ENCODE measurements at regions not wholly inside any gene's neighbourhood (a gene's known extent, or its start where the extent isn't known, plus 50 kb on each side); places are given as distances from the start of the nearest gene placed in this dataset.

DNA sequence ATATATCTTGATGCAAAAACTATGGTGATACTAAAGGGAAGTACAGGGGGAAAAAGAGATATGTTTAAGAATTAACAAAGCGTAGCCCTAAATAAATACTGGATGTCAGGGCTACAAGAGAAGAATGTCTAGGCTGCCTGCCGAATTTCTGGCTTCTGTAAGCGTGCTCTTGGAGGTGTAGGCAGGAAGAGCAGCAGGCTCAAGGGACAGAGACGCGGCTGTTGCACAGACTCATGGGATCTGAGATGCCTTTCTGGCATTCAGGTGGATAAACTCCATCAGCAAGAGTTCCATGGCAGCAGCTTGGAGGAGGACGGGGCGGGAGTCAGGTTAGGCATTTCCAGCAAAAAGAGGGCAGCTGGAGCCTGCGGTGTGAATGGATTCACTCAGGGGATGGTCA is 123.2 kb upstream of the TWIST2 start:
- Histone ChIP-seq H3K4me1 (ENCODE audit: insufficient read depth) (peaks cover 33% of the 10 kb centered on the region), H3K27ac (no peak overlapping the region), H2AFZ (no peak overlapping the region), H3K79me2 (ENCODE audit: insufficient read depth) (no peaks in the 10 kb centered on the region), H3F3A (ENCODE audit: insufficient read depth) (peaks cover 36% of the 10 kb centered on the region), H3K36me3 (ENCODE audit: low read depth) (no peaks in the 10 kb centered on the region), H3K4me3 (no peak overlapping the region), H3K9me3 (ENCODE audit: low read depth) (no peaks in the 10 kb centered on the region), H4K20me1 (ENCODE audit: insufficient read depth) (no peaks in the 10 kb centered on the region), H3K9me2 (ENCODE audit: insufficient read depth) (no peaks in the 10 kb centered on the region), H3K4me2 (ENCODE audit: unreplicated experiment) (no peak overlapping the region), H3K9ac (no peak overlapping the region), H3K27me3 (replicated peaks; ENCODE audit: insufficient read depth) (no peaks in the 10 kb centered on the region)
- WGBS, 2 experiments (ENCODE audit: low coverage in 1 of 2, low lambda C conversion rate in 2 of 2, missing lambda C conversion rate in 2 of 2), result 76 to 77% methylated on average over 8 of the region's 8 CpGs
- TF ChIP-seq EZH2 (IDR thresholded peaks at IDR 0.05; ENCODE audit: insufficient read depth, poor library complexity, severe bottlenecking), result no peak
- no peak for TF ChIP-seq EZH2phosphoT487 (IDR thresholded peaks at IDR 0.05; ENCODE audit: insufficient read depth, low read depth)
- in situ Hi-C loops (cut with MboI), result loop anchor here (10.0 kb wide), 1 partner anchor 120 kb away; the partner anchor contains the start of gene TWIST2
- DNase-seq, result no peak

DNA sequence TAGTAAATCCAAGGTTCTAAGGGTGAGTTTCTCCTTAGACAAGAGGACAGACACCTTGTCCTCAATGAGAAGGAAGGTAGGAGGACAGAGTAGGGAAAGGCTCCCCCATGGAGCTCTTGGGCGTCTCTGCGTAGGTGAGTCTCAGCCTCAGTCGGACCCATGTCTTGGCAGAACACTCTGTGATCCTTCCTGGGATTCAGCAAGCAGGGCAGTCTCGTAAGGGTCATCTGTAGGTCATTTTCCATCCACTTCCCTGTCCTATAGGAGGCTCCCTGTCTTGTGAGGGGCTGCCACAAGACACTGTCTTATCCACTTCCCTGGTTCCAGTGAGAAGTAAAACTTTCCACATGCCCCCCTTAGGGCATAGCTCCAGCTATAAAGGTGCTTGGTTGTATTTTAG is 122.6 kb upstream of the TWIST2 start:
- DNase-seq, result no peak
- peaks cover 33% of the 10 kb centered on the region for H3K4me1 ChIP-seq (ENCODE audit: insufficient read depth)
- H3F3A ChIP-seq (ENCODE audit: insufficient read depth), result peaks cover 36% of the 10 kb centered on the region
- in situ Hi-C loops (cut with MboI), result loop anchor here (10.0 kb wide), 1 partner anchor 120 kb away; the partner anchor contains the start of gene TWIST2
- H3K27me3 ChIP-seq (replicated peaks; ENCODE audit: insufficient read depth), result no peaks in the 10 kb centered on the region
- no peaks in the 10 kb centered on the region for H3K9me3 ChIP-seq (ENCODE audit: low read depth)
- H3K79me2 ChIP-seq (ENCODE audit: insufficient read depth), result no peaks in the 10 kb centered on the region
- H2AFZ ChIP-seq, result no peak overlapping the region
- no peak overlapping the region for H3K4me3 ChIP-seq
- TF ChIP-seq EZH2 (IDR thresholded peaks at IDR 0.05; ENCODE audit: insufficient read depth, poor library complexity, severe bottlenecking) (no peak), EZH2phosphoT487 (IDR thresholded peaks at IDR 0.05; ENCODE audit: insufficient read depth, low read depth) (no peak)
- H3K27ac ChIP-seq, result no peak overlapping the region
- no peak overlapping the region for H3K4me2 ChIP-seq (ENCODE audit: unreplicated experiment)
- no peaks in the 10 kb centered on the region for H3K36me3 ChIP-seq (ENCODE audit: low read depth)
- 95 to 96% methylated on average over 4 of the region's 4 CpGs for WGBS, 2 experiments (ENCODE audit: low coverage in 1 of 2, low lambda C conversion rate in 2 of 2, missing lambda C conversion rate in 2 of 2)
- no peaks in the 10 kb centered on the region for H4K20me1 ChIP-seq (ENCODE audit: insufficient read depth)
- H3K9me2 ChIP-seq (ENCODE audit: insufficient read depth), result no peaks in the 10 kb centered on the region
- H3K9ac ChIP-seq, result no peak overlapping the region

DNA sequence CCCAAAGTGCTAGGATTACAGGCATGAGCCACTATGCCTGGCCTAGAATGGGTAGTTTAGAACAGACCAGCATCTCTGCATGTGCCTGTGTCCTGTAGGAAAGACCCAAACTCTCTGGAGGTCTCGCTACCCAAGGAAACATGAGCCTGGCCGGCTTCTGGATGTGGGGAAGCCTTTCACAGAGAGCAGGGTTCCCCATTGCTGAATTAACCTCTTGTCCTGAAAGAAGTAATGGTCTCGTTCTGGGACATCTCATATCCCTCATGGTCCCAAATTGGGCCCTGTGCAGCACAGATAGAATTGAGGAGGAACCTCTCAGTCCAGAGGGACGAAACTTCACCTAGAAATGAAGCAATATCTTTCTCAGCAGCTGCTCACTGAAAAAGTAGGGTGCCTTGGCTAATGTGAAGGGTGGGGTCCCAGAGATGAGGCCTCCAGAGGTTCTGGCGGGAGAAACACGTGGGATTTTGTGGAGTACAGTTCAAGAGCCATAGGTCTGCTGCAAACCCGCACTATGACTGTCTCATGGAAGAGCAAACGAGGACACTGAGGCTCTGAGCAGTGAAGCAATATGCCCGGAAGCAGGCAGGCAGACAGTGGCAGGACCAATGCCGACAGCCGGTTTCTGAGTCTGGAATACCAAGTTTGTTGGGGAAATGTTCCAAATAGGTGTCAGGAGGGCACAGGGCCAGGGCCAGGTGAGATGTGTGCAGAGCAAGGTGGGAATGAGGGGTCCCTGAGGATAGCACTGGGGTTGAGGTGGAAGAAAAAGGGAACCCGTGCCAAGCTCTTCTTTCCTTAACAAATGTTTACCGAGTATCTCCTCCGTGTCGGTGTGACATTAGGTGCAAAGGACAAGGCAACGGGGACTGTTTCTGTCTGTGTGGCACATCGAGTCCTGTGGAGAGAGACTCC is 121.0 kb upstream of the TWIST2 start:
- no peaks in the 10 kb centered on the region for H3K9me2 ChIP-seq (ENCODE audit: insufficient read depth)
- WGBS, 2 experiments (ENCODE audit: low coverage in 1 of 2, low lambda C conversion rate in 2 of 2, missing lambda C conversion rate in 2 of 2), result 51% methylated on average over 17 of the region's 17 CpGs
- no peaks in the 10 kb centered on the region for H3K9me3 ChIP-seq (ENCODE audit: low read depth)
- H3K9ac ChIP-seq, result peak overlapping the region; percentile 89
- H3K27me3 ChIP-seq (replicated peaks; ENCODE audit: insufficient read depth), result no peaks in the 10 kb centered on the region
- no peak overlapping the region for H2AFZ ChIP-seq
- peak overlapping the region; percentile 100 for H3K27ac ChIP-seq
- in situ Hi-C loops (cut with MboI), result loop anchor here (10.0 kb wide), 1 partner anchor 118 kb away; the partner anchor contains the start of gene TWIST2
- H3K4me2 ChIP-seq (ENCODE audit: unreplicated experiment), result peak overlapping the region; percentile 21
- peaks cover 48% of the 10 kb centered on the region for H3F3A ChIP-seq (ENCODE audit: insufficient read depth)
- no peak for TF ChIP-seq EZH2 (IDR thresholded peaks at IDR 0.05; ENCODE audit: insufficient read depth, poor library complexity, severe bottlenecking)
- no peak for TF ChIP-seq EZH2phosphoT487 (IDR thresholded peaks at IDR 0.05; ENCODE audit: insufficient read depth, low read depth)
- peak; percentile 40 for DNase-seq
- no peaks in the 10 kb centered on the region for H3K79me2 ChIP-seq (ENCODE audit: insufficient read depth)
- H4K20me1 ChIP-seq (ENCODE audit: insufficient read depth), result no peaks in the 10 kb centered on the region
- H3K36me3 ChIP-seq (ENCODE audit: low read depth), result no peaks in the 10 kb centered on the region
- H3K4me1 ChIP-seq (ENCODE audit: insufficient read depth), result peaks cover 42% of the 10 kb centered on the region
- H3K4me3 ChIP-seq, result no peak overlapping the region

DNA sequence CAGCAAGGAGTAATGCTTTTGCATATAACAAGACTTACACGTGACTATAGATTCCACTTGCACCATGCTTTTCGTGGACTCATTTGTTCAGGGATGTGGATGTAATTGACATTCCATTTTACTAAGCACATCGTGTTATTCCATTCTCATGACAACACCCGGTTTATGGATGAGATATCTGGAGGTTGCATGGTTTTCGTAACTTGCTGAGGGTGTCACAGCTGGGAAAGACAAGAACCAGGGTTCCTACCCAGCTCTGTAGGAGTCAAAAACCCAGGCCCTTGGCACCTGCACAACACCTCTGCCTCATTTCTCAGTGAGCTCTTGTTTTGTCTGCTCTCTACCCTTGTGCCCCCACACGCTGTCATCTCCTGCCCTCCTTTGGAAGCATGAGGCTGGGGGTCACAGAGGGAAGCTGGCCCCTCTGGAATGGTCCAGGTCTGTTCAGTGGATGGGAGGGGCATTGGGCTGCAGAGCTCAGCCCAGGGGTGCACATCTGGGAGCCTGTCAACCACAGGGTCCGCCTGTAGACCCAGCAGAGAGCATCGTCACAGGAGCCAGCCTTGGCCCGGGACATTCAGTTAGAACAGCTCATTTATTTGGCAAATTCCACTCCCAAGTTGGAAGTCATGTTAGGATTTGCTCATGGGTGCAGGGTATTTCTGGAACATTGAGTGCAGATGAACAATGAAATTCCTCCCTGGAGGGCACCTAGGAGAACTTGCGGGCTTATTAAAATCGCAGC is 120.1 kb upstream of the TWIST2 start:
- DNase-seq, result peak; percentile 98
- no peak overlapping the region for H2AFZ ChIP-seq
- H3K4me3 ChIP-seq, result peak overlapping the region; percentile 53
- H3K4me1 ChIP-seq (ENCODE audit: insufficient read depth), result peaks cover 50% of the 10 kb centered on the region
- peak overlapping the region; percentile 87 for H3K4me2 ChIP-seq (ENCODE audit: unreplicated experiment)
- peaks cover 56% of the 10 kb centered on the region for H3F3A ChIP-seq (ENCODE audit: insufficient read depth)
- H3K79me2 ChIP-seq (ENCODE audit: insufficient read depth), result no peaks in the 10 kb centered on the region
- in situ Hi-C loops (cut with MboI), result loop anchor here (10.0 kb wide), 1 partner anchor 117 kb away; the partner anchor contains the start of gene TWIST2
- no peaks in the 10 kb centered on the region for H3K36me3 ChIP-seq (ENCODE audit: low read depth)
- H3K27ac ChIP-seq, result peak overlapping the region; percentile 100
- H3K9ac ChIP-seq, result peak overlapping the region; percentile 89
- TF ChIP-seq EZH2 (IDR thresholded peaks at IDR 0.05; ENCODE audit: insufficient read depth, poor library complexity, severe bottlenecking), result no peak
- no peak for TF ChIP-seq EZH2phosphoT487 (IDR thresholded peaks at IDR 0.05; ENCODE audit: insufficient read depth, low read depth)
- no peaks in the 10 kb centered on the region for H3K9me2 ChIP-seq (ENCODE audit: insufficient read depth)
- 1 to 2% methylated on average over 11 of the region's 11 CpGs for WGBS, 2 experiments (ENCODE audit: low coverage in 1 of 2, low lambda C conversion rate in 2 of 2, missing lambda C conversion rate in 2 of 2)
- no peaks in the 10 kb centered on the region for H3K27me3 ChIP-seq (replicated peaks; ENCODE audit: insufficient read depth)
- no peaks in the 10 kb centered on the region for H4K20me1 ChIP-seq (ENCODE audit: insufficient read depth)
- no peaks in the 10 kb centered on the region for H3K9me3 ChIP-seq (ENCODE audit: low read depth)

Data from GM23248 (cell line).